PC-9 (cell line): ENCODE measurements at regions not wholly inside any gene's neighbourhood (a gene's known extent, or its start where the extent isn't known, plus 50 kb on each side); places are given as distances from the start of the nearest gene placed in this dataset.

Experiments used
- CTCF ChIP-seq: fragments of 200-600 bp; sonication (generic); conservative IDR thresholded peaks from 2 replicates; pipeline ENCODE4 v1.6.1; 2017; ENCODE audit warnings: mixed run types, antibody characterized with exemption, mild to moderate bottlenecking, moderate library complexity
- EZH2 ChIP-seq: fragments of 200-600 bp; sonication (generic); IDR thresholded peaks from 2 replicates; pipeline ENCODE4 v1.8.0; 2017; ENCODE audit warnings: antibody characterized with exemption, low read depth

- TF ChIP-seq EZH2 (no peak), CTCF (no peak)
These were observed 1129.1 kb downstream of the BRD1 start for GRCh38 chr22:48698618-48699017.
